IPS-18c (cell line): ENCODE measurements at regions not wholly inside any gene's neighbourhood (a gene's known extent, or its start where the extent isn't known, plus 50 kb on each side); places are given as distances from the start of the nearest gene placed in this dataset.
"Not testable (repeated sequence)": the region's sequence is repeated elsewhere in the genome, so short reads cannot be mapped to it uniquely, and the experiment has no call there.

Experiments
- H3K4me3 ChIP-seq: 2 replicates; pipeline ENCODE4 v1.7.0; 2013; ENCODE audit warnings: low read depth, mild to moderate bottlenecking, low read length, moderate library complexity; ENCODE audit not compliant: insufficient read depth
- H3K9me3 ChIP-seq: one replicate; pipeline ENCODE4 v1.6.1; 2013; ENCODE audit warnings: mild to moderate bottlenecking, low read length, moderate library complexity; ENCODE audit not compliant: control insufficient read depth, insufficient read depth

GRCh38 chr6:10343320-10343719 is 71.6 kb downstream of the TFAP2A start:
- Histone ChIP-seq H3K9me3 (no peaks in the 10 kb centered on the region), H3K4me3 (no peak overlapping the region)

DNA sequence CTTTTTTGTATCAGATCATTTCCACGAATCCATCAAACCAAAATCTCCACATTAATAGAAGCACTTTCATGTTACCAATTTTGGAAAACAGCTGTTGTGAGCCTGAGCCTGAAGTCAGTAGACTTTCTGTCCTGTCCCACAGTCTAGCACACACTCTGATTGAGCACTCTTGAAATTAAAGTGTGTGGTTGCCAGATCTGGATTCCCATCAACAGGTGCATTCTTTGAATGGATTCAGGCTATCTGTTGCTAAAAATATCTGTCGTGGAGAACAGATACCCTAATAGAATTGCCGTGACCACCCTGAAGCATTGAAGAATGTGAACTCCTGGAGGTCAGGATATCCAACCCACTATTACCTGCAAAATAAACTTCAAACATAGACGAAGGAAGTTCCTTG is 73.3 kb downstream of the TFAP2A start:
- no peak overlapping the region for H3K4me3 ChIP-seq

GRCh38 chr6:10338151-10338550 is 76.7 kb downstream of the TFAP2A start:
- H3K9me3 ChIP-seq = no peaks in the 10 kb centered on the region
- no peak overlapping the region for H3K4me3 ChIP-seq

More for the DNA sequence above, 73.3 kb downstream of the TFAP2A start:
- no peaks in the 10 kb centered on the region for H3K9me3 ChIP-seq

- not testable (repeated sequence) for H3K9me3 ChIP-seq, H3K4me3 ChIP-seq
Measured at GRCh38 chr6:10337376-10337775, 77.5 kb downstream of the TFAP2A start.

- no peaks in the 10 kb centered on the region for H3K9me3 ChIP-seq
- no peak overlapping the region for H3K4me3 ChIP-seq
Measured at GRCh38 chr6:10332111-10332510, 82.8 kb downstream of the TFAP2A start.

DNA sequence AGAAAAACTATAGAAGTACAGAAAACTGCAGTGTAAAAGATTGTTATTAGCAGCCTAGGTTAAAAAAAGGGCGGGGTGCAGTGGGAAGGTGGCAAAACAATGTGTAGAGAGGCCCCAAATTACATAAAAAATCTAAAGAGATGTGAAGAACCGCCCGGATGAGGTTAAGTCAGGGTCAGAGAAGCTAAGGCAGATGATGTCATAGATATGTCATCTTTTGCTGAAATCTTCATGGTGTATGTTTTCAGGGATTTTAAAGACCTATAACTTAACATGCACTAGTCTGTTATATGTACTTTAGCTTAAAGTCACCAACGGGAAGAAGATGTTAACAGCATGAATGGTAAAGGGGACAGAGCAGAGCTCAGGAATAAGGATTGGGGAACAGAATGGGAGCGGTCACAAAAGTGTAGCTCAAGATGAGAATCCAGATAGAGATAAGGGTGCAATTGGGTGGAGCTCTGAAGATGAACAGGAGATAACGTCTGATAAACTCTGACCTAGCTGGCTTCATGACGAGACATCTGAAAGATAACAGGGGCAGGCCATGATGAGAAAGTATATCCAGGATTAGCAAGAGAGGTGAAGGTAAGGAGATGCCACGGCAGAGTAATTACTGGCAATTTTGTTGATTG is 83.4 kb downstream of the TFAP2A start:
- Histone ChIP-seq H3K9me3 (no peaks in the 10 kb centered on the region), H3K4me3 (no peak overlapping the region)

GRCh38 chr6:10330515-10330914 is 84.4 kb downstream of the TFAP2A start:
- Histone ChIP-seq H3K4me3 (no peak overlapping the region), H3K9me3 (no peaks in the 10 kb centered on the region)

GRCh38 chr6:10323018-10323417 is 91.9 kb downstream of the TFAP2A start:
- Histone ChIP-seq H3K4me3 (no peak overlapping the region), H3K9me3 (no peaks in the 10 kb centered on the region)

DNA sequence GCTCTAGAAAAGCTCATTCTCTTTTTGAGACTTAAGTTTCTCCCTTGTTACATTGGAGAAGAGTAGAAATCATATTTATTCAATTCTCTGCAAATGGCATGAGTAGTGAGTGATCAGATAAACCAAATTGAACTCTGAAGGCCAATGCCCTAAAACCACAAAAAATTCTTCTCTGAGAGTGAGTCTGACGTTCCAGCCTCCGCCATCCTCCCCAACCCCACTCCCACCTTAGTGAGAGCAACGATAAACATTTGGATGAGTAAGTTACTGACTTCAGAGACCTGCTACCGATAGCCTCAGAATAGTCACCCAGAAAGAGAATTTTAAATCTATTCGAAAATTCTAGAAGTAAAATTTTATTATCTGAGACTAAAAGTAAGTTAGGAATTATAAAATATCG is 94.6 kb downstream of the TFAP2A start:
- H3K4me3 ChIP-seq = no peak overlapping the region
- H3K9me3 ChIP-seq = no peaks in the 10 kb centered on the region

- Histone ChIP-seq H3K9me3 (no peaks in the 10 kb centered on the region), H3K4me3 (no peak overlapping the region)
Measured at GRCh38 chr6:10316373-10316721, 98.5 kb downstream of the TFAP2A start.

DNA sequence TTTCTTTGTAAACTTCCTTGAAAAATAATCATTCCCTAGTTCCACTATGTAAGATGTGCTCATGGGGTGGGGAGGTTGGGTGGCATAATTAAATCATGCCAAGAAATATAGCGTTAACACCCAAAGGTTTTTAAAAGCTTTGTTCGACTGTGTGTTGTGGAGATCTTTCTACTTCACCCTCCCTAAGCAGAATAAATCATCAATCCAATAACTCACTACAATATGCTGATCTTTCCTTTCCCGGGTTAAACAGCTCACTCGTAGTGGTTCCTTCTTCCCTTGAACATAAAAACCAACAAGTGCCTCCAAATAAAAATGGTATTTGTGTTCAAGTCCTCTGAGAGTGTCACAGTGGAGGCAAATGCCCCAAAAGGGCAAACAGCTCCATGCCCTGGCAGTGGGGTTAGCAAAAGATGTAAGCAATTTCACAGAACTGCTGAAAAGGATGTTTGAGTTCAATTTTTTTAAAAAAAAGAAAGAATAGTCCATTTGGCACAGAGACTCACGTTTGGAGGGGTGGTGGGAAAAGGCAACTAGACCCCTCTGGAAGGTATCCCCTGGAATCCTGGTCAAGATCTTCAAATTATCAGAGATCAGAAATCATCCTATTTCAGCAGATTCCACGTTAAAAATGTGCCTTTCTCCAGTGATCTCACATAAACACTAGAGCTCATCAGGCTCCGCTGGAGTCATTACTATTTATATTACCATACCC is 99.1 kb downstream of the TFAP2A start:
- H3K9me3 ChIP-seq = no peaks in the 10 kb centered on the region
- H3K4me3 ChIP-seq = no peak overlapping the region

DNA sequence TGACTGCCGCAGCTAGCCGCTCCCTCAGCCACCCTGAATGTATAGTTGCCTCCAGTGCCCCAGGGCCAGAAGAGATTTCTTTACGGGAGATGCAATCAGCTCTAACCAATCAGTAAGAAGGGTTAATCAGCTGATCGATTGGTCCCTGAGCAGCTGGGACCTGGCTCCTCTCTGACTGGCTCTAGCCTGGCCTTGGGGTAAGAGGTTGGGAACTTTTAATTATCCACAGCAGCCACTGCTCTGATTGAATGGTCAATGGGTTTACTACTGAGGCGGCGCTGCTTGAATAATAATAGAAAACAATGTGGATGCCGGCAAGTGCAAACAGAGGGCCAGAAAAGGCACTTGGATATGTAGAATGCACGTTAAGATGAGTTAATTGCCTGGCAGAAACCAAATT is 99.8 kb downstream of the TFAP2A start:
- Histone ChIP-seq H3K4me3 (no peak overlapping the region), H3K9me3 (no peaks in the 10 kb centered on the region)

DNA sequence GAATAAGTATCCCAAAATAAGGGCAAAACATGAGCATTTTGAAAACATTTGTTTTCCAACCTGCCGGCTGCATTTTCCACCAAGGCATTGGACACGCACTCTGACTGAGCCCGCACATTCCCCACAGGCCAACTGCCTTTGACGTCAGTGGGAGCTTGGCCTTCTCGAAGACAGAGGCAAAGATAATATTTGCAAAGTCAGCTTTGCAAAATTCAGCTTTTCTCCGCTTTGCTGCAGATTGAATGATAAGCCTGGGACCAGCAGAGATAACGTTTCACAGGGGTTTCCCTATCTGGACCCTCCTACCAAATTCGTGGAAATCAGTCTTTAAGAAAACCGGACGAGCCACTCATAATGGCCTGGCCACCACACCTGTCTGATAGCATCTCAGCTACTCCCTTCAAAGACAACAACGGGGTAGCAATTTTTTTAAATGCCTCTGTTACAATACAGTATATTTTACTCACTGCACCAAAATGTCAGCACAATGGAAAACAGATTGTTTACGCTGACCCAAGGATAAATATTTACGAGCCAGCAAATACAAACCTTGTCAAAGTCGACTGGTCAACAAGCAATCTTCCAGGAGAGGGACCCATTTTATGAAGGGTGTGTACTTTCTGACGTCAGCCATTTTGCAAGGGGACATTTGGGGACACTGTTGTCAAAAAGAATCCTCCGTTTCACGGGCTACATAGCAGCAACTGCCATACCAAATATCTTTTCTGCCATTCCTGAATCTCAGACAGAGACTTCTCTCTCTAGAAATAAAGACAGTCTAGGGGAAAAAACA is 100.5 kb downstream of the TFAP2A start:
- Histone ChIP-seq H3K9me3 (no peaks in the 10 kb centered on the region), H3K4me3 (no peak overlapping the region)

GRCh38 chr6:10313799-10314162 is 101.1 kb downstream of the TFAP2A start:
- Histone ChIP-seq H3K9me3 (no peaks in the 10 kb centered on the region), H3K4me3 (no peak overlapping the region)

- no peak overlapping the region for H3K4me3 ChIP-seq
- H3K9me3 ChIP-seq = no peaks in the 10 kb centered on the region
Measured at GRCh38 chr6:10312445-10312844, 102.4 kb downstream of the TFAP2A start.

DNA sequence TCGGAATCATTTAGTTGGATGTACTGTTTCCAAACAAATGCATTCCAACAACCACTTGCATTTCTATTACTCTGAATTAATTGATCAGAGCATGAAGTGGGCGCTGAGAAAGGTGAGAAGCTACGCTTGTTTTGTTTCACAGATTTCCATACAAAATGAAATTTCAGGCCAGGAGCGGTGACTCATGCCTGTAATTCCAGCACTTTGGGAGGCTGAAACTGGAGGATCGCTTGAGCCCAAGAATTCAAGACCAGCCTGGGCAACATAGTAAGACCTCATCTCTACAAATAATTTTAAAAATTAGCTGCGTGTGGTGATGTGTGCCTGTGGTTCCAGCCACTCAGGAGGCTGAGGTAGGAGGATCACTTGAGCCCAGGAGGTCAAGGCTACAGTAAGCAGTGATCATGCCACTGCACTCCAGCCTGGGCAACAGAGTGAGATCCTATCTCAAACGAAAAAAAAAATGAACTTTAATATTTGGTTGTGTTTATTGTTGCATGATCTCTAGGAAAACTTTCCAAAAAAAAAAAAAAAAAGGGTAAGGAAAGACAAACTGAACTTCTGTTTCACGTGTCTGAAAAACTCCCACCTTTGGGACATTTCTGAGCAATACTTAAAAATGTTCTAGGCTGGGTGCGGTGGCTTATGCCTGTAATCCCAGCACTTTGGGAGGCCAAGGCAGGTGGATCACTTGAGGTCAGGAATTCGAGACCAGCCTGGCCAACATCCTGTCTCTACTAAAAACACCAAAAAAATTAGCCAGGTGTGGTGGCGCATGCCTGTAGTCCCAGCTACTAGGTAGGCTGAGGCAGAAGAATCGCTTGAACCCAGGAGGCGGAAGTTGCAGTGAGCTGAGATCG is 103.1 kb downstream of the TFAP2A start:
- not testable (repeated sequence) for H3K4me3 ChIP-seq, H3K9me3 ChIP-seq

DNA sequence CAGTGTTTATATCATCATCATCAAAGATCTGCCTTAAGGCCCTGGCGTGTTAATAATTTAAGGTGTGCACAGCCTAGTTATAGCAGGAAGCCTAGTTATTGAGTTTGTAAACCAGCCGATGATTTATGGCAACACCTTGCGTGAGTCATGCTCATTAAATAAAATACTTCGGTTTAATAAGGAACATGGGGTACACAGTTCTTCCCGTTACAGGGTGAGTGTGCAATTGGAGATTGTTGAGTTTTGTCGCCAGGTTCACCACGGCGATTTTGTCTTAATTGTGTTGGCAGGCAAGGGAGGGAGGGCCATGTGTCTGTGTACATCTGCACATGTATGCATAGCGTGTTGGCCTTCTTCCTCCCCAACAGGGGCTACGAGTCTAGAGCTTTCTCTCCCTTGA is 104.0 kb downstream of the TFAP2A start:
- H3K4me3 ChIP-seq = no peak overlapping the region
- H3K9me3 ChIP-seq = no peaks in the 10 kb centered on the region

DNA sequence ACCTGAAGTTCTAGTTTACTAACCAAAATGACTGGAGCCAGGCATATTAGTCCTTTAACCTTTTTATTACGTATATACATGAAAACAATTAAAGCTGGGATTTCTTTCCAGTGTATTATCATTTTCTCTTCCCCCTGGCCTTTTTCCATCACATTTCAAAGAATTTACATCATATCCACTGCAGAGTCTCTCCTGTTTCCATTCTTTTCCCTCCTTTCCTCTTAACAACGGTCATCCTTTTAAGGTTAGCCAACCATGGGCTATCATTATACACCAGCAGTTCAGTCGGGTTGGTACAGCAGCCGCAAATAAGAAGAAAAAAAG is 104.6 kb downstream of the TFAP2A start:
- Histone ChIP-seq H3K9me3 (no peaks in the 10 kb centered on the region), H3K4me3 (no peak overlapping the region)
